WTC11 (cell line): ENCODE measurements at regions not wholly inside any gene's neighbourhood (a gene's known extent, or its start where the extent isn't known, plus 50 kb on each side); places are given as distances from the start of the nearest gene placed in this dataset.

ENCODE experiments used
- ATAC-seq: fragments of 200-7000 bp; cut with Tn5 transposase; 2 replicates; pipeline ENCODE4 v1.10.0; 2021; ENCODE audit warnings: mild to moderate bottlenecking, moderate library complexity
- CTCF ChIA-PET: fragments of 300-600 bp; sonication (Branson Sonifier 250); formaldehyde crosslinking; loops from one replicate; lab custom pipeline; 2021; ENCODE audit warnings: antibody characterized with exemption; lab: Charles Lee
- POLR2A ChIA-PET: fragments of 350-600 bp; sonication (Branson Sonifier 250); formaldehyde crosslinking; loops from one replicate; lab custom pipeline; 2021; ENCODE audit warnings: antibody characterized with exemption; lab: Charles Lee
- DNase-seq: peaks from one replicate; pipeline ENCODE4 v3.0.0; 2021; ENCODE audit warnings: low spot score
- H3K27ac Mint-ChIP-seq: 2 replicates; pipeline ENCODE4 v1.8.0; 2021; ENCODE audit warnings: mixed read lengths
- H3K27me3 Mint-ChIP-seq: 2 replicates; pipeline ENCODE4 v1.8.0; 2021; ENCODE audit warnings: low read depth, mild to moderate bottlenecking, moderate library complexity, mixed read lengths
- H3K36me3 Mint-ChIP-seq: 2 replicates; pipeline ENCODE4 v1.8.0; 2021; ENCODE audit warnings: mixed read lengths
- H3K4me1 Mint-ChIP-seq: 2 replicates; pipeline ENCODE4 v1.8.0; 2022; ENCODE audit warnings: mixed read lengths
- H3K4me3 Mint-ChIP-seq: 2 replicates; pipeline ENCODE4 v1.8.0; 2021; ENCODE audit warnings: mild to moderate bottlenecking, moderate library complexity, mixed read lengths
- H3K9me3 Mint-ChIP-seq: 2 replicates; pipeline ENCODE4 v1.8.0; 2021; ENCODE audit warnings: mixed read lengths
- ELF4 ChIP-seq: sonication (generic); formaldehyde crosslinking; IDR thresholded peaks from 2 replicates; pipeline ENCODE4 v1.8.1; 2022; ENCODE audit warnings: low read depth, mild to moderate bottlenecking, moderate library complexity, missing genetic modification reagents
- EMX1 ChIP-seq: fragments of 250-450 bp; sonication (Bioruptor Pico); IDR thresholded peaks from 2 replicates; pipeline ENCODE4 v1.8.0; 2021; ENCODE audit warnings: mild to moderate bottlenecking
- ESRRA ChIP-seq: sonication (generic); formaldehyde crosslinking; IDR thresholded peaks from 2 replicates; pipeline ENCODE4 v1.8.1; 2022; ENCODE audit warnings: mild to moderate bottlenecking, missing genetic modification reagents, borderline replicate concordance
- ETV6 ChIP-seq: sonication (generic); formaldehyde crosslinking; IDR thresholded peaks from 2 replicates; pipeline ENCODE4 v1.8.1; 2022; ENCODE audit warnings: mild to moderate bottlenecking, missing genetic modification reagents
- FOXJ3 ChIP-seq: sonication (generic); formaldehyde crosslinking; IDR thresholded peaks from 2 replicates; pipeline ENCODE4 v1.9.0; 2021; ENCODE audit warnings: missing genetic modification reagents, mild to moderate bottlenecking, borderline replicate concordance
- FOXP1 ChIP-seq: sonication (generic); formaldehyde crosslinking; IDR thresholded peaks from 2 replicates; pipeline ENCODE4 v1.8.0; 2022; ENCODE audit warnings: missing genetic modification reagents, mild to moderate bottlenecking, moderate library complexity, borderline replicate concordance
- HMGA2 ChIP-seq: fragments of 250-450 bp; sonication (Bioruptor Pico); IDR thresholded peaks from 2 replicates; pipeline ENCODE4 v1.4.0; 2021; ENCODE audit warnings: mild to moderate bottlenecking, moderate library complexity
- IRF2 ChIP-seq: sonication (generic); formaldehyde crosslinking; IDR thresholded peaks from 2 replicates; pipeline ENCODE4 v1.8.0; 2022; ENCODE audit warnings: low read depth, missing genetic modification reagents, borderline replicate concordance
- MXD4 ChIP-seq: fragments of 250-450 bp; sonication (Bioruptor Pico); IDR thresholded peaks from 2 replicates; pipeline ENCODE4 v1.8.0; 2021; ENCODE audit warnings: mild to moderate bottlenecking, moderate library complexity, borderline replicate concordance
- OVOL2 ChIP-seq: fragments of 250-450 bp; sonication (Bioruptor Pico); IDR thresholded peaks from 2 replicates; pipeline ENCODE4 v1.9.0; 2021; ENCODE audit warnings: mild to moderate bottlenecking, borderline replicate concordance
- PREB ChIP-seq: sonication (generic); formaldehyde crosslinking; IDR thresholded peaks from 2 replicates; pipeline ENCODE4 v1.8.1; 2022; ENCODE audit warnings: mild to moderate bottlenecking, missing genetic modification reagents, moderate library complexity, borderline replicate concordance
- PRRX2 ChIP-seq: fragments of 250-450 bp; sonication (Bioruptor Pico); IDR thresholded peaks from 2 replicates; pipeline ENCODE4 v1.8.0; 2021; ENCODE audit warnings: mild to moderate bottlenecking
- RORB ChIP-seq: fragments of 250-450 bp; sonication (Bioruptor Pico); IDR thresholded peaks from 2 replicates; pipeline ENCODE4 v1.9.0; 2021; ENCODE audit warnings: mild to moderate bottlenecking
- SMAD3 ChIP-seq: sonication (generic); formaldehyde crosslinking; IDR thresholded peaks from 2 replicates; pipeline ENCODE4 v1.8.0; 2022; ENCODE audit warnings: missing genetic modification reagents, mild to moderate bottlenecking, borderline replicate concordance
- TCF7 ChIP-seq: sonication (generic); formaldehyde crosslinking; IDR thresholded peaks from 2 replicates; pipeline ENCODE4 v1.8.0; 2022; ENCODE audit warnings: mild to moderate bottlenecking, low read depth, missing genetic modification reagents, moderate library complexity
- ZBTB43 ChIP-seq: sonication (generic); formaldehyde crosslinking; IDR thresholded peaks from 2 replicates; pipeline ENCODE4 v1.8.1; 2023; ENCODE audit warnings: mild to moderate bottlenecking, missing genetic modification reagents
- ZNF138 ChIP-seq: sonication (generic); formaldehyde crosslinking; conservative IDR thresholded peaks from 2 replicates; pipeline ENCODE4 v1.8.1; 2022; ENCODE audit warnings: mild to moderate bottlenecking, moderate library complexity, missing genetic modification reagents
- ZNF232 ChIP-seq: sonication (generic); formaldehyde crosslinking; IDR thresholded peaks from 2 replicates; pipeline ENCODE4 v1.8.0; 2022; ENCODE audit warnings: mild to moderate bottlenecking, missing genetic modification reagents
- ZNF416 ChIP-seq: fragments of 250-450 bp; sonication (Bioruptor Pico); IDR thresholded peaks from 2 replicates; pipeline ENCODE4 v1.9.0; 2021; ENCODE audit warnings: mild to moderate bottlenecking, inconsistent platforms
- ZNF423 ChIP-seq: fragments of 250-450 bp; sonication (Bioruptor Pico); IDR thresholded peaks from 2 replicates; pipeline ENCODE4 v2.1.2; 2022; ENCODE audit warnings: mild to moderate bottlenecking, moderate library complexity

- TF ChIP-seq ESRRA (CRISPR knock-in tag) = no peak
Observed at GRCh38 chr10:128675405-128675804, 549.2 kb upstream of the MKI67 start (continued).

- no peaks in the 10 kb centered on the region for H3K27me3 Mint-ChIP-seq
- H3K4me3 Mint-ChIP-seq = no peak overlapping the region
- no peak for DNase-seq
- no peaks in the 10 kb centered on the region for H3K9me3 Mint-ChIP-seq
- CTCF ChIA-PET = interaction anchor here (0.5 kb wide), 1 partner anchor 66 kb away, joined by 3 read pairs; no protein-coding TSS in a partner anchor
- no peak overlapping the region for H3K27ac Mint-ChIP-seq
- ATAC-seq = no peak
- TF ChIP-seq RORB (CRISPR knock-in tag) (no peak), HMGA2 (CRISPR knock-in tag) (no peak), EMX1 (no peak), FOXP1 (CRISPR knock-in tag) (no peak), ZNF423 (CRISPR knock-in tag) (no peak), OVOL2 (CRISPR knock-in tag) (no peak), PREB (no peak), IRF2 (CRISPR knock-in tag) (no peak), ZNF232 (CRISPR knock-in tag) (no peak), TCF7 (CRISPR knock-in tag) (no peak)
- peaks cover 25% of the 10 kb centered on the region for H3K4me1 Mint-ChIP-seq
- POLR2A ChIA-PET = no interaction called here
- H3K36me3 Mint-ChIP-seq = no peaks in the 10 kb centered on the region
Observed at GRCh38 chr10:128680116-128680515, 553.9 kb upstream of the MKI67 start.

GRCh38 chr10:128684215-128684614 is 558.0 kb upstream of the MKI67 start:
- DNase-seq = no peak
- no peaks in the 10 kb centered on the region for H3K9me3 Mint-ChIP-seq
- no peaks in the 10 kb centered on the region for H3K27me3 Mint-ChIP-seq
- no peak overlapping the region for H3K27ac Mint-ChIP-seq
- ATAC-seq = no peak
- TF ChIP-seq SMAD3 (CRISPR knock-in tag) = no peak
- TF ChIP-seq ZNF138 (CRISPR knock-in tag) = no peak
- no peak for TF ChIP-seq ELF4 (CRISPR knock-in tag)
- POLR2A ChIA-PET = no interaction called here
- no peaks in the 10 kb centered on the region for H3K36me3 Mint-ChIP-seq
- CTCF ChIA-PET = no interaction called here
- H3K4me1 Mint-ChIP-seq = peaks cover 22% of the 10 kb centered on the region
- H3K4me3 Mint-ChIP-seq = no peak overlapping the region

GRCh38 chr10:128686630-128687278 is 560.5 kb upstream of the MKI67 start:
- TF ChIP-seq FOXJ3 (CRISPR knock-in tag) (no peak), MXD4 (CRISPR knock-in tag) (no peak), ZBTB43 (no peak), ETV6 (CRISPR knock-in tag) (no peak), ZNF416 (CRISPR knock-in tag) (no peak), PRRX2 (CRISPR knock-in tag) (no peak)
- Mint-ChIP-seq H3K9me3 (no peaks in the 10 kb centered on the region), H3K4me3 (no peak overlapping the region), H3K4me1 (peaks cover 16% of the 10 kb centered on the region), H3K27ac (no peak overlapping the region), H3K27me3 (no peaks in the 10 kb centered on the region), H3K36me3 (no peaks in the 10 kb centered on the region)
- ATAC-seq (peak; percentile 28; the same call in 1 of the 2 replicates), DNase-seq (no peak)
- POLR2A ChIA-PET = no interaction called here
- CTCF ChIA-PET = no interaction called here
